ENCODE measurements at regions not wholly inside any gene's neighbourhood (a gene's known extent, or its start where the extent isn't known, plus 50 kb on each side); places are given as distances from the start of the nearest gene placed in this dataset.

DNA sequence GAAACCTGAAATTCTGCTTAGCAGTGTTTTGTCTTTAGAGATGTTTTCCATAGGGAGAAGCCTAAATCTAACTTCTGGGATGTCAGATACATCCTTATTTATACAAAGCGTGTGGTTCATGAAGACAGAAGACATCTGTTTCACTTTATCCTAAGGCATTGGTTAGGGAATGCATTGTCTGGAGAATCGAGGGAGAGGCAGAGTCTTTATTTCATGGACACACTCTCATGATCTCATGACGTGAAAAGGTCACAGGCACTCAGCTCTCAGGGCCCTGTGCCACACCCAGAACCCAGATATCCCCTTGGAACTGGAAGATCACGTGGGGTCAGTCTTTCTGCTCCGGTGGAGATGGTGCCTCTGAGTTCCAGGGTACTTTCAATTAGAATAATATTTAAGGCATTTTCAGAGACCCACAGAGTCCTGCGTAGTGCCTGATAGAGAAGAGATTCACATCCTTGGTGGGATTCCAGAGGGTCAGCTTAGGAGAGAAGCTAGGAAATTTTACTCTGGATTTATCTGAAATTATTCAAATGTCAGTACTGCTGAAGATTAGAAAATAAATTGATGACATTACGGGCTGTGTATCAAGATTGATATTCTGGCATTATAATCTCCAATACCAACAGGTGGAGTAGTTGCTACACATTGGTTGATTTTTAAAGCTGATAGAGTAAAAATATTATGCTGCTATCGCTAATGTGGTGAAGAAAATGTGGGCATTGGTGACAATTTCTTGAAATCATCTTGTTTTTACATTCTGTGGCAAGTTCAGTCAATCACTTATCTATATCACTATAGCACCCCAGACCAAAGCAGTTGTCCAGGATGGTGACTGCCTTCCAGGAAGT lies 378.3 kb downstream of the MTRR start:
- no peaks in the 10 kb centered on the region for H3K36me3 ChIP-seq (ENCODE audit: insufficient read depth)
- TF ChIP-seq, protein P1, sequence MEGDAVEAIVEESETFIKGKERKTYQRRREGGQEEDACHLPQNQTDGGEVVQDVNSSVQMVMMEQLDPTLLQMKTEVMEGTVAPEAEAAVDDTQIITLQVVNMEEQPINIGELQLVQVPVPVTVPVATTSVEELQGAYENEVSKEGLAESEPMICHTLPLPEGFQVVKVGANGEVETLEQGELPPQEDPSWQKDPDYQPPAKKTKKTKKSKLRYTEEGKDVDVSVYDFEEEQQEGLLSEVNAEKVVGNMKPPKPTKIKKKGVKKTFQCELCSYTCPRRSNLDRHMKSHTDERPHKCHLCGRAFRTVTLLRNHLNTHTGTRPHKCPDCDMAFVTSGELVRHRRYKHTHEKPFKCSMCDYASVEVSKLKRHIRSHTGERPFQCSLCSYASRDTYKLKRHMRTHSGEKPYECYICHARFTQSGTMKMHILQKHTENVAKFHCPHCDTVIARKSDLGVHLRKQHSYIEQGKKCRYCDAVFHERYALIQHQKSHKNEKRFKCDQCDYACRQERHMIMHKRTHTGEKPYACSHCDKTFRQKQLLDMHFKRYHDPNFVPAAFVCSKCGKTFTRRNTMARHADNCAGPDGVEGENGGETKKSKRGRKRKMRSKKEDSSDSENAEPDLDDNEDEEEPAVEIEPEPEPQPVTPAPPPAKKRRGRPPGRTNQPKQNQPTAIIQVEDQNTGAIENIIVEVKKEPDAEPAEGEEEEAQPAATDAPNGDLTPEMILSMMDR (conservative IDR thresholded peaks at IDR 0.05; ENCODE audit: low read depth, low read length): no peak
- H4K20me1 ChIP-seq (ENCODE audit: insufficient read depth): no peaks in the 10 kb centered on the region
- no peak overlapping the region for H3K27ac ChIP-seq
- no peak overlapping the region for H3K9ac ChIP-seq
- H2AFZ ChIP-seq (ENCODE audit: low read depth): no peak overlapping the region
- H3K4me1 ChIP-seq (ENCODE audit: low read depth, poor library complexity, severe bottlenecking): no peaks in the 10 kb centered on the region
- H3K27me3 ChIP-seq (ENCODE audit: insufficient read depth, low read depth): no peaks in the 10 kb centered on the region
- no peak overlapping the region for H3K4me3 ChIP-seq (IDR thresholded peaks at IDR 0.05; ENCODE audit: insufficient read depth, low read depth, low read length)
- no peaks in the 10 kb centered on the region for H3K79me2 ChIP-seq (ENCODE audit: insufficient read depth, low read depth)
- H3K4me2 ChIP-seq: no peak overlapping the region

DNA sequence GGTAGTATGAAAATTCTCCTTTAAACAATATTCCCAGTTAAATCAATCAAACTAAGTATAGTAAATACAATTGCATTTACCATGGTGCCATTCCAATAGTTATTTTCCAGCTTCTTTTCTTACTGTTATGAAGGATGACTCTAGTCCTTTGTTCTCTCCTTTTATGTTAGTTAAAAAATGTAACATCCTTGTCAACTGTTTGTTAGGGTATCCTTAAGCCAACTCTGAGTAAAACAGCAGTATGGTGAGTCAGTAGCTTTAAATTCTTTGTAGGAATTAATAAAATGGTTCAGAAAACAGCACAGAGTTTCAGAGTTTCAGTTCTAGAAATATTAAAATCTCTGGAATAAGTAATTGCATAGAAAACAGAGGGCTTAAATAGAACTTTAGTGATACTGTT lies 384.4 kb downstream of the MTRR start:
- H3K27me3 ChIP-seq (ENCODE audit: insufficient read depth, low read depth): no peaks in the 10 kb centered on the region
- H3K4me1 ChIP-seq (ENCODE audit: low read depth, poor library complexity, severe bottlenecking): no peaks in the 10 kb centered on the region
- no peak overlapping the region for H3K4me3 ChIP-seq (IDR thresholded peaks at IDR 0.05; ENCODE audit: insufficient read depth, low read depth, low read length)
- no peak overlapping the region for H3K9ac ChIP-seq
- no peaks in the 10 kb centered on the region for H3K36me3 ChIP-seq (ENCODE audit: insufficient read depth)
- H2AFZ ChIP-seq (ENCODE audit: low read depth): no peak overlapping the region
- H3K27ac ChIP-seq: no peak overlapping the region
- H4K20me1 ChIP-seq (ENCODE audit: insufficient read depth): no peaks in the 10 kb centered on the region
- H3K79me2 ChIP-seq (ENCODE audit: insufficient read depth, low read depth): no peaks in the 10 kb centered on the region
- TF ChIP-seq, protein P1 (conservative IDR thresholded peaks at IDR 0.05; ENCODE audit: low read depth, low read length): no peak
- H3K4me2 ChIP-seq: no peak overlapping the region

DNA sequence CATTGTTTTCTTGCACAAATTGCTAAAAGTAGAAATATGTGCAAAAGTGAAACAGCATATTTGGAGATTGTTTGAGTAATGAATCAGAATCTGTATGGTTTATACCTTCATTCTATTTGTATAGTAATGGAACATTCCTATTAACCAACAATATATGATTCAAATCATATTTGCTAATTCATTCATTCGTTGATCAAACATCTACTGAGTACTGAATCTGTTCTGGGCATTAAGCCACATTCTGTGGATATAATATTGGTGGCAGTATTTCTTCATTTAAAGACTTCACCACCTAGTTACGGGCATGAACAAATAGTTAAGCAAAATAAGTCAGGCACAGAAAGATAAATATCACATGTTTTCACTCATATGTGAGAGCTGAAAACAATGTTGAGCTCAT lies 385.7 kb downstream of the MTRR start:
- Histone ChIP-seq H3K36me3 (ENCODE audit: insufficient read depth) (no peaks in the 10 kb centered on the region), H3K9ac (no peak overlapping the region), H3K27me3 (ENCODE audit: insufficient read depth, low read depth) (no peaks in the 10 kb centered on the region), H3K79me2 (ENCODE audit: insufficient read depth, low read depth) (no peaks in the 10 kb centered on the region), H4K20me1 (ENCODE audit: insufficient read depth) (no peaks in the 10 kb centered on the region), H3K4me2 (no peak overlapping the region), H3K4me3 (IDR thresholded peaks at IDR 0.05; ENCODE audit: insufficient read depth, low read depth, low read length) (no peak overlapping the region), H3K27ac (no peak overlapping the region), H2AFZ (ENCODE audit: low read depth) (no peak overlapping the region), H3K4me1 (ENCODE audit: low read depth, poor library complexity, severe bottlenecking) (no peaks in the 10 kb centered on the region)
- TF ChIP-seq, protein P1 (conservative IDR thresholded peaks at IDR 0.05; ENCODE audit: low read depth, low read length): no peak

DNA sequence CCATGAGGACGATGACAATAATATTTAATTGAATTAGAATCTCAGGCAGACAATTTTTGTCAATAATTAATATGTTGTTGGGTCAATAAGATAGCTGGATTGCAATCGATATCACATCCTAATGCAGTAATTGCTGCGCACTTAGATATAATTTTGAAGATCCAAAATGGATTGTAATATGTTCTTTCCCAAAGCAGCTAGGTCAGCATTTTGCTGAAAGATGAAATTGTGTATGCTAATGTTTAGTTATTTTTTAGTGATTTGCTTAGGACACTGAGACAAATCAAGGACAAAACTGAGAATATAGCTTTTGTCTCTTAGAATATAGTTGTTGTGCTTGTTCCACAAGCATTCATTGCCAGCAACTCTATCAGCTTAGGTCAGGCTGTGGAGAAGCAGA lies 389.9 kb downstream of the MTRR start:
- H2AFZ ChIP-seq (ENCODE audit: low read depth): no peak overlapping the region
- H4K20me1 ChIP-seq (ENCODE audit: insufficient read depth): no peaks in the 10 kb centered on the region
- H3K4me2 ChIP-seq: no peak overlapping the region
- no peaks in the 10 kb centered on the region for H3K36me3 ChIP-seq (ENCODE audit: insufficient read depth)
- H3K27me3 ChIP-seq (ENCODE audit: insufficient read depth, low read depth): no peaks in the 10 kb centered on the region
- TF ChIP-seq, protein P1 (conservative IDR thresholded peaks at IDR 0.05; ENCODE audit: low read depth, low read length): no peak
- H3K4me3 ChIP-seq (IDR thresholded peaks at IDR 0.05; ENCODE audit: insufficient read depth, low read depth, low read length): no peak overlapping the region
- no peak overlapping the region for H3K9ac ChIP-seq
- no peaks in the 10 kb centered on the region for H3K79me2 ChIP-seq (ENCODE audit: insufficient read depth, low read depth)
- H3K27ac ChIP-seq: no peak overlapping the region
- no peaks in the 10 kb centered on the region for H3K4me1 ChIP-seq (ENCODE audit: low read depth, poor library complexity, severe bottlenecking)

Measured in KMS-11 (cell line).